ENCODE measurements at regions not wholly inside any gene's neighbourhood (a gene's known extent, or its start where the extent isn't known, plus 50 kb on each side); places are given as distances from the start of the nearest gene placed in this dataset.
"Not testable (repeated sequence)": the region's sequence is repeated elsewhere in the genome, so short reads cannot be mapped to it uniquely, and the experiment has no call there.

- H3K36me3 ChIP-seq (ENCODE audit: control insufficient read depth in 4 of 4, insufficient read depth in 3 of 4, low read depth in 1 of 4, low read length in 3 of 4); H3K9me3 ChIP-seq (ENCODE audit: control insufficient read depth in 4 of 4, low read length in 3 of 4); DNase-seq (ENCODE audit: low spot score); H3K27ac ChIP-seq (ENCODE audit: low read depth in 1 of 2, low read length in 2 of 2); H3K4me3 ChIP-seq (ENCODE audit: low read depth in 1 of 3, low read length in 3 of 3); H3K27me3 ChIP-seq (ENCODE audit: control insufficient read depth in 4 of 4, insufficient read depth in 4 of 4, low read length in 3 of 4); H3K9ac ChIP-seq (ENCODE audit: low read depth in 1 of 2, low read length in 2 of 2); H3K4me1 ChIP-seq (ENCODE audit: control insufficient read depth in 4 of 4, insufficient read depth in 4 of 4, low read length in 3 of 4): not testable (repeated sequence)
- WGBS, result 91% methylated on average over 6 of the region's 6 CpGs
These were observed 306.5 kb upstream of the PLGLB2 start for GRCh38 chr2:87441375-87441774.

GRCh38 chr2:87442983-87443577, 304.8 kb upstream of the PLGLB2 start:
- 84% methylated on average over 5 of the region's 6 CpGs for WGBS

DNA sequence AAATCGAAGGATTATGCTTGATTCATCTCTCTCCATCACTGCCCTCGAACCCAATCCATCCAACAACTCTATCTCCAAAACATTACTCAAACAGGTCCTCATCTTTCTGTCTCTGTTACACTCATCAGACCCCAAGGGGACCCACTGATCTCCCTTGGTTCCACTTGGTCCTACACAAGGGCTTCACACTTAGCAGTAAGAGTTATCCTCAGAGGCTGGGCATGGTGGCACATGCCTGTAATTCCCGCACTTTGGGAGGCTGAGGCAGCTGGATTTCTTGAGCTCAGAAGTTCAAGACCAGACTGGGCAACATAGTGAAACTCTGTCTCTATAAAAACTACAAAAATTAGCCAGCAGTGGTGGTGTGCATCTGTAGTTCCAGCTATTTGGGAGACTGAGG, 302.9 kb upstream of the PLGLB2 start:
- H3K27me3 ChIP-seq (ENCODE audit: control insufficient read depth in 4 of 4, insufficient read depth in 4 of 4, low read length in 3 of 4); H3K27ac ChIP-seq (ENCODE audit: low read depth in 1 of 2, low read length in 2 of 2); H3K36me3 ChIP-seq (ENCODE audit: control insufficient read depth in 4 of 4, insufficient read depth in 3 of 4, low read depth in 1 of 4, low read length in 3 of 4); H3K9ac ChIP-seq (ENCODE audit: low read depth in 1 of 2, low read length in 2 of 2); H3K4me1 ChIP-seq (ENCODE audit: control insufficient read depth in 4 of 4, insufficient read depth in 4 of 4, low read length in 3 of 4); H3K4me3 ChIP-seq (ENCODE audit: low read depth in 1 of 3, low read length in 3 of 3); H3K9me3 ChIP-seq (ENCODE audit: control insufficient read depth in 4 of 4, low read length in 3 of 4); DNase-seq (ENCODE audit: low spot score): not testable (repeated sequence)
- 71% methylated on average over 3 of the region's 3 CpGs for WGBS

More at GRCh38 chr2:87442983-87443577, 304.8 kb upstream of the PLGLB2 start:
- H3K9me3 ChIP-seq (ENCODE audit: control insufficient read depth in 4 of 4, low read length in 3 of 4); H3K36me3 ChIP-seq (ENCODE audit: control insufficient read depth in 4 of 4, insufficient read depth in 3 of 4, low read depth in 1 of 4, low read length in 3 of 4); H3K4me1 ChIP-seq (ENCODE audit: control insufficient read depth in 4 of 4, insufficient read depth in 4 of 4, low read length in 3 of 4); H3K27me3 ChIP-seq (ENCODE audit: control insufficient read depth in 4 of 4, insufficient read depth in 4 of 4, low read length in 3 of 4); H3K9ac ChIP-seq (ENCODE audit: low read depth in 1 of 2, low read length in 2 of 2); H3K27ac ChIP-seq (ENCODE audit: low read depth in 1 of 2, low read length in 2 of 2); H3K4me3 ChIP-seq (ENCODE audit: low read depth in 1 of 3, low read length in 3 of 3); DNase-seq (ENCODE audit: low spot score): not testable (repeated sequence)

DNA sequence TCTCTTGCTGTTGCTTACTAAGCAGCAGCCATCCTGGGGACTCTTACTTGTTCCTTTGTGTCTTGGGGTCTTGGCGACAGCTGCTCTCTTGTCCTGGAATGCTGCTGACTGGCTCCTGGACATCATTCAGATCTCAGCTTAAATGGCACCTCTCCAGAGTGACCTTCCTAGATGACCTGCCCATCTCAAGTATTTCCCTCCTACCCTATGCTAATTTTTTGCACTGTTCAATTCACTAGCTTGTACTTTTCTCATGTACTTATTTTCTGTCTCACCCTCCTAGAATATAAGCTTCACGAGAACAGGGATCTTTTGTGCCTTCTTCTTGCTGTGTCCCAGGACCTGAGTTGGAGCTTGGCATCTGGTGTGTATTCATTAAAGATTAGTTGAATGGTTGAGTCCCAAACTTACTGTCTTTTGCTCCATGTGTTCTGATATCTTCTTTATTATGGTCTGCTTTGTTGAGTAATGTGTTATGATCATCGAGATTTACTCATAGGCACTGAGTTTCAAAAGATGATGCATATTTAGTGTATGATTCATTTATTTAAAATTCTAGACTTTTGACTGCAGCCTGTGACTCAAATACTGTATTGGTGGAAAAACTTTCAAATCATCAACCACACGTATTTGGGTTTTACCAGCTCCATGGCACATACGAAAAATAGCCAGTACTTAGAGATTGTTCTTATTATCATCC, 302.1 kb upstream of the PLGLB2 start:
- H3K4me3 ChIP-seq (ENCODE audit: low read depth in 1 of 3, low read length in 3 of 3); H3K9me3 ChIP-seq (ENCODE audit: control insufficient read depth in 4 of 4, low read length in 3 of 4); H3K27me3 ChIP-seq (ENCODE audit: control insufficient read depth in 4 of 4, insufficient read depth in 4 of 4, low read length in 3 of 4); H3K4me1 ChIP-seq (ENCODE audit: control insufficient read depth in 4 of 4, insufficient read depth in 4 of 4, low read length in 3 of 4); DNase-seq (ENCODE audit: low spot score); H3K27ac ChIP-seq (ENCODE audit: low read depth in 1 of 2, low read length in 2 of 2); H3K9ac ChIP-seq (ENCODE audit: low read depth in 1 of 2, low read length in 2 of 2); H3K36me3 ChIP-seq (ENCODE audit: control insufficient read depth in 4 of 4, insufficient read depth in 3 of 4, low read depth in 1 of 4, low read length in 3 of 4): not testable (repeated sequence)
- 77% methylated on average over 2 of the region's 5 CpGs for WGBS

GRCh38 chr2:87446313-87446696, 301.6 kb upstream of the PLGLB2 start:
- H3K4me1 ChIP-seq (ENCODE audit: control insufficient read depth in 4 of 4, insufficient read depth in 4 of 4, low read length in 3 of 4); H3K9ac ChIP-seq (ENCODE audit: low read depth in 1 of 2, low read length in 2 of 2); H3K9me3 ChIP-seq (ENCODE audit: control insufficient read depth in 4 of 4, low read length in 3 of 4); DNase-seq (ENCODE audit: low spot score); H3K4me3 ChIP-seq (ENCODE audit: low read depth in 1 of 3, low read length in 3 of 3); H3K27me3 ChIP-seq (ENCODE audit: control insufficient read depth in 4 of 4, insufficient read depth in 4 of 4, low read length in 3 of 4); H3K36me3 ChIP-seq (ENCODE audit: control insufficient read depth in 4 of 4, insufficient read depth in 3 of 4, low read depth in 1 of 4, low read length in 3 of 4); H3K27ac ChIP-seq (ENCODE audit: low read depth in 1 of 2, low read length in 2 of 2): not testable (repeated sequence)
- WGBS, result no CpG with 5 or more reads among the region's 1 CpG

- not testable (repeated sequence) for H3K27ac ChIP-seq (ENCODE audit: low read depth in 1 of 2, low read length in 2 of 2); DNase-seq (ENCODE audit: low spot score); H3K9me3 ChIP-seq (ENCODE audit: control insufficient read depth in 4 of 4, low read length in 3 of 4); H3K4me3 ChIP-seq (ENCODE audit: low read depth in 1 of 3, low read length in 3 of 3); H3K4me1 ChIP-seq (ENCODE audit: control insufficient read depth in 4 of 4, insufficient read depth in 4 of 4, low read length in 3 of 4); H3K36me3 ChIP-seq (ENCODE audit: control insufficient read depth in 4 of 4, insufficient read depth in 3 of 4, low read depth in 1 of 4, low read length in 3 of 4); H3K9ac ChIP-seq (ENCODE audit: low read depth in 1 of 2, low read length in 2 of 2); H3K27me3 ChIP-seq (ENCODE audit: control insufficient read depth in 4 of 4, insufficient read depth in 4 of 4, low read length in 3 of 4)
- WGBS, result 89% methylated on average over 2 of the region's 3 CpGs
These were observed 298.4 kb upstream of the PLGLB2 start for GRCh38 chr2:87449462-87449980.

GRCh38 chr2:87452193-87452592, 295.7 kb upstream of the PLGLB2 start:
- not testable (repeated sequence) for H3K9ac ChIP-seq (ENCODE audit: low read depth in 1 of 2, low read length in 2 of 2); H3K27me3 ChIP-seq (ENCODE audit: control insufficient read depth in 4 of 4, insufficient read depth in 4 of 4, low read length in 3 of 4); H3K27ac ChIP-seq (ENCODE audit: low read depth in 1 of 2, low read length in 2 of 2); DNase-seq (ENCODE audit: low spot score); H3K4me1 ChIP-seq (ENCODE audit: control insufficient read depth in 4 of 4, insufficient read depth in 4 of 4, low read length in 3 of 4); H3K36me3 ChIP-seq (ENCODE audit: control insufficient read depth in 4 of 4, insufficient read depth in 3 of 4, low read depth in 1 of 4, low read length in 3 of 4); H3K4me3 ChIP-seq (ENCODE audit: low read depth in 1 of 3, low read length in 3 of 3); H3K9me3 ChIP-seq (ENCODE audit: control insufficient read depth in 4 of 4, low read length in 3 of 4)
- 94% methylated on average over 4 of the region's 4 CpGs for WGBS

GRCh38 chr2:87452861-87453260, 295.0 kb upstream of the PLGLB2 start:
- not testable (repeated sequence) for H3K36me3 ChIP-seq (ENCODE audit: control insufficient read depth in 4 of 4, insufficient read depth in 3 of 4, low read depth in 1 of 4, low read length in 3 of 4); H3K9ac ChIP-seq (ENCODE audit: low read depth in 1 of 2, low read length in 2 of 2); H3K4me1 ChIP-seq (ENCODE audit: control insufficient read depth in 4 of 4, insufficient read depth in 4 of 4, low read length in 3 of 4); H3K27me3 ChIP-seq (ENCODE audit: control insufficient read depth in 4 of 4, insufficient read depth in 4 of 4, low read length in 3 of 4); H3K9me3 ChIP-seq (ENCODE audit: control insufficient read depth in 4 of 4, low read length in 3 of 4); DNase-seq (ENCODE audit: low spot score); H3K4me3 ChIP-seq (ENCODE audit: low read depth in 1 of 3, low read length in 3 of 3); H3K27ac ChIP-seq (ENCODE audit: low read depth in 1 of 2, low read length in 2 of 2)
- 90% methylated on average over 1 of the region's 1 CpG for WGBS
